IPS-18c (cell line): ENCODE measurements at regions not wholly inside any gene's neighbourhood (a gene's known extent, or its start where the extent isn't known, plus 50 kb on each side); places are given as distances from the start of the nearest gene placed in this dataset.

Experiments
- H3K4me3 ChIP-seq: 2 replicates; pipeline ENCODE4 v1.7.0; 2013; ENCODE audit warnings: low read depth, mild to moderate bottlenecking, low read length, moderate library complexity; ENCODE audit not compliant: insufficient read depth
- H3K9me3 ChIP-seq: one replicate; pipeline ENCODE4 v1.6.1; 2013; ENCODE audit warnings: mild to moderate bottlenecking, low read length, moderate library complexity; ENCODE audit not compliant: control insufficient read depth, insufficient read depth

GRCh38 chr4:35918491-35918977 lies 325.8 kb downstream of the ARAP2 start:
- H3K4me3 ChIP-seq = no peak overlapping the region
- no peaks in the 10 kb centered on the region for H3K9me3 ChIP-seq

- Histone ChIP-seq H3K9me3 (no peaks in the 10 kb centered on the region), H3K4me3 (no peak overlapping the region)
Observed at GRCh38 chr4:35925806-35926205, 318.5 kb downstream of the ARAP2 start.

GRCh38 chr4:35926788-35927187 lies 317.5 kb downstream of the ARAP2 start:
- no peaks in the 10 kb centered on the region for H3K9me3 ChIP-seq

GRCh38 chr4:35933901-35934300 lies 310.4 kb downstream of the ARAP2 start:
- Histone ChIP-seq H3K9me3 (no peaks in the 10 kb centered on the region), H3K4me3 (no peak overlapping the region)

More at GRCh38 chr4:35926788-35927187, 317.5 kb downstream of the ARAP2 start:
- no peak overlapping the region for H3K4me3 ChIP-seq

- H3K4me3 ChIP-seq = no peak overlapping the region
- no peaks in the 10 kb centered on the region for H3K9me3 ChIP-seq
Observed at GRCh38 chr4:35934320-35934981, 309.9 kb downstream of the ARAP2 start.

GRCh38 chr4:35938936-35939335 lies 305.4 kb downstream of the ARAP2 start:
- Histone ChIP-seq H3K9me3 (no peaks in the 10 kb centered on the region), H3K4me3 (no peak overlapping the region)

- no peaks in the 10 kb centered on the region for H3K9me3 ChIP-seq
- no peak overlapping the region for H3K4me3 ChIP-seq
Observed at GRCh38 chr4:35939751-35940150, 304.6 kb downstream of the ARAP2 start.

GRCh38 chr4:35942092-35942491 lies 302.2 kb downstream of the ARAP2 start:
- Histone ChIP-seq H3K9me3 (no peaks in the 10 kb centered on the region), H3K4me3 (no peak overlapping the region)

GRCh38 chr4:35943606-35944005 lies 300.7 kb downstream of the ARAP2 start:
- Histone ChIP-seq H3K9me3 (no peaks in the 10 kb centered on the region), H3K4me3 (no peak overlapping the region)

GRCh38 chr4:35948171-35948570 lies 296.1 kb downstream of the ARAP2 start:
- Histone ChIP-seq H3K9me3 (no peaks in the 10 kb centered on the region), H3K4me3 (no peak overlapping the region)

- no peak overlapping the region for H3K4me3 ChIP-seq
Observed at GRCh38 chr4:35950442-35950841, 293.9 kb downstream of the ARAP2 start.

GRCh38 chr4:35952751-35953150 lies 291.6 kb downstream of the ARAP2 start:
- Histone ChIP-seq H3K9me3 (no peaks in the 10 kb centered on the region), H3K4me3 (no peak overlapping the region)

More at GRCh38 chr4:35950442-35950841, 293.9 kb downstream of the ARAP2 start:
- H3K9me3 ChIP-seq = no peaks in the 10 kb centered on the region

GRCh38 chr4:35963383-35963782 lies 280.9 kb downstream of the ARAP2 start:
- Histone ChIP-seq H3K4me3 (no peak overlapping the region), H3K9me3 (no peaks in the 10 kb centered on the region)

GRCh38 chr4:35963974-35964515 lies 280.3 kb downstream of the ARAP2 start:
- no peak overlapping the region for H3K4me3 ChIP-seq

GRCh38 chr4:35965300-35965699 lies 279.0 kb downstream of the ARAP2 start:
- no peak overlapping the region for H3K4me3 ChIP-seq
- no peaks in the 10 kb centered on the region for H3K9me3 ChIP-seq

More at GRCh38 chr4:35963974-35964515, 280.3 kb downstream of the ARAP2 start:
- no peaks in the 10 kb centered on the region for H3K9me3 ChIP-seq

GRCh38 chr4:35966566-35966965 lies 277.7 kb downstream of the ARAP2 start:
- H3K9me3 ChIP-seq = no peaks in the 10 kb centered on the region

GRCh38 chr4:35970366-35970960 lies 273.9 kb downstream of the ARAP2 start:
- no peaks in the 10 kb centered on the region for H3K9me3 ChIP-seq
- H3K4me3 ChIP-seq = no peak overlapping the region

More at GRCh38 chr4:35966566-35966965, 277.7 kb downstream of the ARAP2 start:
- H3K4me3 ChIP-seq = no peak overlapping the region

GRCh38 chr4:35972814-35973213 lies 271.5 kb downstream of the ARAP2 start:
- H3K4me3 ChIP-seq = no peak overlapping the region
- peaks cover 2% of the 10 kb centered on the region for H3K9me3 ChIP-seq
